Choroid plexus epithelial cell (primary cell): ENCODE measurements at regions not wholly inside any gene's neighbourhood (a gene's known extent, or its start where the extent isn't known, plus 50 kb on each side); places are given as distances from the start of the nearest gene placed in this dataset.

Experiments
- DNase-seq: peaks from one replicate; pipeline ENCODE4 v3.0.0-alpha.2; 2010; ENCODE audit warnings: low read depth
- H3K4me3 ChIP-seq: 2 replicates; pipeline ENCODE4 v1.5.1; 2011; ENCODE audit warnings: low read depth, mild to moderate bottlenecking, control low read depth, low read length, moderate library complexity
- CTCF ChIP-seq: conservative IDR thresholded peaks from 2 replicates; pipeline ENCODE4 v1.5.1; 2011; ENCODE audit warnings: low read depth, mild to moderate bottlenecking, control low read depth, inconsistent platforms, low read length, moderate library complexity

DNA sequence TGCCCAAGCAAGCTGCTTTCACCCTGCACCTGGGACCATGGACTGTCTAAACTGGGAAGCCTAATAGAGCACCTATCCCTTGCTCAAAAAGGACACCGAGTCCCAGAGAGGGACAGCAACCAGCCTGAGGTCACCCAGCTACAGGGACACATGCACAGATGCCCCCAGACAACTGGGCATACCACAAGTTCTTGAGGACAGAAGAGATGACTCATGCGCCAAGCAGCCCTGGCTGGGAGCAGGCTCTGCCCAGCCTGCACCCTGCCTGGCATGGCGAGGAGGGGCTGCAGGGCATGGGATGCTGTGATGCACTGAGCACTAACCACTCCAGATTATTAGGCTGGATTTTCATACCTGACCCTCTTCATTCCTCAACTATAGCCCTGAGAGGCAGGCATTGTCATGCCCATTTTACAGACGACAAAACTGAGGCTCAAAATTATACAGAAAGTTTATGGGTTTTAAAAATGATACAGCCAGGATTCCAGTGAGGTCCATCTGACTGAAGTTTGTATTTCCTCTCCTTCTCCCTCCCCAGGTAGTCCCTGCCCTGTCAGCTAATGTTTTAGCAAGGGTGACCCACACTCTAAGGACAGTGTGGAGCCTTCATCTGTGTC is 289.3 kb upstream of the ZMIZ1 start:
- no peak for TF ChIP-seq CTCF
- no peak for DNase-seq
- no peak overlapping the region for H3K4me3 ChIP-seq

- no peak overlapping the region for H3K4me3 ChIP-seq
- DNase-seq = no peak
- no peak for TF ChIP-seq CTCF
Observed at GRCh38 chr10:78780551-78780961, 288.2 kb upstream of the ZMIZ1 start.

- H3K4me3 ChIP-seq = no peak overlapping the region
- no peak for TF ChIP-seq CTCF
- no peak for DNase-seq
Observed at GRCh38 chr10:78781251-78781913, 287.4 kb upstream of the ZMIZ1 start.

GRCh38 chr10:78781991-78782390 is 286.8 kb upstream of the ZMIZ1 start:
- no peak for DNase-seq
- no peak overlapping the region for H3K4me3 ChIP-seq
- TF ChIP-seq CTCF = no peak

DNA sequence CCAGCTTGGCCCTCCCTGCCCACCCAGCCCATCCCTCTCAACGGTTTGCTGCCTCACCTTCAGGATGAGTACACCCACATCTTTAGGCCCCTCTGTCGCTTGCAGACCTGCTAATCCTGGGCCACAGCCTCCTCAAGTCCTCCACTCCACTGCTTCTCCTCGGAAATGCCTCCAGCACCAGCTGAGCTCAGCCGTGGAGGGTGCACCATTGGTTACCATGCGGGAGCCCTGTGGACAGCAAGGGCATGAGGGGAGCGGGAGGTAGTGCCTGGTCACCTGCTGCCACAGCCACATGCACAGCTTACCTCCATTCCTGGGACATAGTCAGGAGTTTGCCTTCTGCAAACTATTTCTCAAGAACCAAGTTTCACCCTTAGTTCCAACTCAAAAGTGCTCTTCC is 286.3 kb upstream of the ZMIZ1 start:
- no peak overlapping the region for H3K4me3 ChIP-seq
- no peak for DNase-seq
- no peak for TF ChIP-seq CTCF

DNA sequence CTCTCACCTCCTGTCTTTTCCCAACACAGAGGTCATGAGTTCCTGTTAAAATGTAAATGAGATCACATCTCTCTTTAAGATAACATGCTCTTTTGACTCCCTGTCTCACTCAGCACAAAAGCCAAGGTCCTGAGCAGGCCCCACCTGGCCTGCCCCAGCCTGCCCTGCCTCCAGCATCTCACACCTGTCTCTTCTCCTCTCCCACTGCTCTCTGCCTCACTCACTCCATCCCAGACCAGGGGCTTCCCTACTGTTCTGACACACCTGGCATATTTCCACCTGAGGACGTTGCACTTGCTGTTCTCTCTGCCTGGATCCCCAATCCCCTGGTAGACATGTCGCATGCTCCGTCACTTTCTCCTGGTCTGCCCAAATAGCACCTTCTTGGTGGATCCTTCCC is 285.0 kb upstream of the ZMIZ1 start:
- TF ChIP-seq CTCF = no peak
- H3K4me3 ChIP-seq = no peak overlapping the region
- no peak for DNase-seq

DNA sequence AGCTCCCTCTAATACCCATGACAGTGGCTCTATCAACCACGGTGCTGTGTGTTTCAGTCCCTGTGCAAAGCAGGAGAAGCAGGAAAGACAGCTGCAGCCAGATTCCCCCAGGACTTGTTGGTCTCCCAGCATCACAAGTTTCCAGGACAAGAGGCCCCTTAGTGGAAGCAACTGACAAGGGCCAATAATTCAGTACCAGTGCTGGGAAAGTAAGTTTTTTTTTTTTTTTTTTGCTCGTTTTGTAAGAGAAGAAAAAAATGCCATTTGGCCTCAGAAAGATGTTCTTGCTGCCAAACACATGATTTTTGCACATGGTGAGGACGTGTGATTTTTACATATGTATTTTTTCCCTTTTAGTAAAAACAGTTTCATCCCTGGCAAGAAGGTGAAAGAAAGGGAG is 284.2 kb upstream of the ZMIZ1 start:
- TF ChIP-seq CTCF = no peak
- H3K4me3 ChIP-seq = no peak overlapping the region
- DNase-seq = no peak
